Upper lobe of left lung (tissue), 6 donors: ENCODE measurements at regions not wholly inside any gene's neighbourhood (a gene's known extent, or its start where the extent isn't known, plus 50 kb on each side); places are given as distances from the start of the nearest gene placed in this dataset.

Experiments
- ATAC-seq, 2 donors: fragments of 200-7000 bp; cut with Tn5 transposase; one replicate each; pipeline ENCODE4 v1.9.1; 2022; ENCODE audit warnings: mild to moderate bottlenecking in 2 of 2, moderate library complexity in 2 of 2; ENCODE audit not compliant: low FRiP score in 2 of 2
- DNase-seq, 2 donors: peaks; one replicate each; pipeline ENCODE4 v3.0.0-alpha.2; 2019 to 2020
- H3K27ac ChIP-seq, 4 donors: fragments of 200-600 bp; sonication (generic); one replicate each; pipeline ENCODE4 v1.5.1; 2016 to 2019
- H3K27me3 ChIP-seq, 4 donors: fragments of 200-600 bp; sonication (generic); one replicate each; pipeline ENCODE4 v1.5.1; 2017 to 2019
- H3K36me3 ChIP-seq, 4 donors: fragments of 200-600 bp; sonication (generic); one replicate each; pipeline ENCODE4 v1.5.1; 2016 to 2019
- H3K4me1 ChIP-seq, 4 donors: fragments of 200-600 bp; sonication (generic); one replicate each; pipeline ENCODE4 v1.5.1; 2018 to 2019
- H3K4me3 ChIP-seq, 4 donors: fragments of 200-600 bp; sonication (generic); one replicate each; pipeline ENCODE4 v1.5.1; 2017 to 2019; ENCODE audit warnings: mild to moderate bottlenecking in 2 of 4, moderate library complexity in 1 of 4
- H3K9me3 ChIP-seq, 4 donors: fragments of 200-600 bp; sonication (generic); one replicate each; pipeline ENCODE4 v1.5.1; 2018 to 2019
- CTCF ChIP-seq, 6 experiments: fragments of 450-650 bp in 4 of 6; fragments of 200-600 bp in 2 of 6; sonication (generic) in 2 of 6; IDR thresholded peaks; one replicate each; pipeline ENCODE4 v1.5.1; 2016 to 2019; ENCODE audit warnings: antibody characterized with exemption in 6 of 6
- EP300 ChIP-seq, 4 donors: sonication (generic); formaldehyde crosslinking; IDR thresholded peaks; one replicate each; pipeline ENCODE4 v1.5.1; 2017; ENCODE audit warnings: antibody characterized with exemption in 4 of 4, control low read depth in 2 of 4
- POLR2A ChIP-seq, 4 donors: fragments of 450-650 bp; IDR thresholded peaks; one replicate each; pipeline ENCODE4 v1.5.1; 2016 to 2017; ENCODE audit warnings: antibody characterized with exemption in 4 of 4, mild to moderate bottlenecking in 2 of 4
- POLR2AphosphoS5 ChIP-seq, 2 donors: sonication (generic); formaldehyde crosslinking; IDR thresholded peaks; one replicate each; pipeline ENCODE4 v1.5.1; 2017; ENCODE audit warnings: antibody characterized with exemption in 2 of 2
- WGBS, 2 donors: methylation state at CpG; one replicate each; pipeline ENCODE4 v1.1.5; 2017 to 2018; 5-methylcytosine and 5-hydroxymethylcytosine counted together
- donor health status: DM: no; HTN: no; CAD: no; lungs with moderate emphysema.
- donor health status: DM: no; HTN: yes; CAD: no; lungs with severe emphysema.

GRCh38 chr2:129011466-129012061, 692.9 kb upstream of the HS6ST1 start:
- ATAC-seq = peak in 1 of 2 donors; percentile 21
- H3K4me1 ChIP-seq = no peaks in the 10 kb centered on the region
- DNase-seq = no peak
- no peaks in the 10 kb centered on the region for H3K36me3 ChIP-seq
- no peak overlapping the region for H3K4me3 ChIP-seq
- TF ChIP-seq POLR2A (IDR thresholded peaks at IDR 0.05) (no peak), CTCF (IDR thresholded peaks at IDR 0.05) (no peak), EP300 (IDR thresholded peaks at IDR 0.05) (no peak), POLR2AphosphoS5 (IDR thresholded peaks at IDR 0.05) (no peak)
- WGBS, 2 donors = 69% methylated on average over 9 of the region's 9 CpGs
- H3K27me3 ChIP-seq = no peaks in the 10 kb centered on the region
- no peaks in the 10 kb centered on the region for H3K9me3 ChIP-seq
- H3K27ac ChIP-seq = no peak overlapping the region

DNA sequence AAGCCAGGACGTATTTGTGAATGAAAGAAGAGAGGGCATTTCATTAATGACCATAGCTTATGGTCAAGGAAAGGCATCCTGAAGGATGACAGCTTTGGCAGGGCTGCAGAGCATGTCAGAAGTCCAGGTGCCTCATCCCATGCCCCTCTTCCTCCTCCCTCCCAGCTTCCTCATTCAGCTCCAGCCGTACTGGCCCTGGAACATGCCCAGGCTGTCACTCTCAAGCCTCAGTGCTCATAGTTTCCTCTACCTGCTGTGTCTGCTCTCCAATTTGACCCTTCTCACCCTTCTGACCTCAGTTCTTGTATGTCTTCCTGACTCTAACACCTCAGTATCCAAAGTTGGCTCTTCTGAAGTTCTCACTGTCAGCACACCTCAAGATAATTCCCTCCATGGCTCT, 695.8 kb upstream of the HS6ST1 start:
- DNase-seq = no peak
- WGBS, 2 donors = 46 to 74% methylated on average over 2 of the region's 2 CpGs
- ATAC-seq = no peak
- H3K9me3 ChIP-seq = no peaks in the 10 kb centered on the region
- TF ChIP-seq POLR2AphosphoS5 (IDR thresholded peaks at IDR 0.05) = no peak
- H3K4me1 ChIP-seq = no peaks in the 10 kb centered on the region
- H3K27ac ChIP-seq = no peak overlapping the region
- no peak overlapping the region for H3K4me3 ChIP-seq
- no peaks in the 10 kb centered on the region for H3K36me3 ChIP-seq
- no peaks in the 10 kb centered on the region for H3K27me3 ChIP-seq

DNA sequence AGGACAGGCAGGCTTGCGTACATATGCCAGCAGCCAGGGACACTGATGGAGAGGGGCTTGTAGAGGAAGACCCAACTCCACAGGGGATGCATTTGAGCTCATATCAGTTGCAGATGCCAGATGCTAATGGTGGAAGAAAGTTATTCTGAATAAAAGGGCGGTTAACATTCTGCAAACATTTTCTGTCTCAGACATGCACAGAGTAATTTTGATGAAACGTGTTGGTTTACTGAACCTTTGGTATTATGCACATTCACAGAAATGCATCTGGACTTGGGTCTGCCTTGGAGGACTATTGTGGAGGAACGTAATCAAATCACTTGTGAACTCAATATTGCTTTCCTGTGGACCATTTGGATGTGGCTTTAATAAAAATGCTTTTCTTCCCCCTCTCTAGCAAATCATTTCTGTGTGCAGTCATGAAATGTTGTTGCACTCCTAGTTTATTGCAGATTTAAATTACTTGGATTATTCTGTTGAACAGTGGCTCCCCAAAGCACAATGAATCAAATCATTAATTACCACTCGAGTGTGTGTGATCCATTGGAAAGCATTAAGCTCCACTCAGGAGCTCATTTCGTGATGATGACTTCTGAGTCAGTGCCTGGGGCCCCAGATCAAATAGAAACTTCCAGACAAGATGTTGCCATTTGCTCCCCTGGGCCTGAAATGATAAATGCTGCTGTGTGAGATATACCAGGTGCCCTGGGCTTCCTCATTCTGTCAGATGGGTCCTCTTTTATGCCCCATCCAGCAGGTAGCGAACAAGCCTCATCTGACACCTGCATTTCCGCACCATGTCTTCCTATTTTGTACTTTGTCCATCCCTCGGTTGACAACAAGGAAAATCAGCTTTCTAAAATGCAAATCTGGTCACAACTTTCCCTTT, 697.0 kb upstream of the HS6ST1 start:
- TF ChIP-seq EP300 (IDR thresholded peaks at IDR 0.05) = no peak
- TF ChIP-seq POLR2A (IDR thresholded peaks at IDR 0.05) = no peak
- no peak for TF ChIP-seq POLR2AphosphoS5 (IDR thresholded peaks at IDR 0.05)
- no peak for TF ChIP-seq CTCF (IDR thresholded peaks at IDR 0.05)
- H3K4me3 ChIP-seq = no peak overlapping the region
- no peaks in the 10 kb centered on the region for H3K27me3 ChIP-seq
- DNase-seq = no peak
- no peaks in the 10 kb centered on the region for H3K36me3 ChIP-seq
- H3K9me3 ChIP-seq = no peaks in the 10 kb centered on the region
- 79 to 83% methylated on average over 9 of the region's 9 CpGs for WGBS, 2 donors
- no peak for ATAC-seq
- H3K4me1 ChIP-seq = no peaks in the 10 kb centered on the region
- H3K27ac ChIP-seq = no peak overlapping the region

GRCh38 chr2:129016972-129017371, 698.3 kb upstream of the HS6ST1 start:
- H3K27ac ChIP-seq = no peak overlapping the region
- H3K27me3 ChIP-seq = no peaks in the 10 kb centered on the region
- H3K4me1 ChIP-seq = no peaks in the 10 kb centered on the region
- WGBS, 2 donors = 88 to 92% methylated on average over 4 of the region's 4 CpGs
- no peak for DNase-seq
- H3K9me3 ChIP-seq = no peaks in the 10 kb centered on the region
- ATAC-seq = peak in 1 of 2 donors; percentile 17
- no peak overlapping the region for H3K4me3 ChIP-seq
- no peak for TF ChIP-seq POLR2A (IDR thresholded peaks at IDR 0.05)
- no peak for TF ChIP-seq POLR2AphosphoS5 (IDR thresholded peaks at IDR 0.05)
- TF ChIP-seq EP300 (IDR thresholded peaks at IDR 0.05) = no peak
- no peak for TF ChIP-seq CTCF (IDR thresholded peaks at IDR 0.05)
- H3K36me3 ChIP-seq = no peaks in the 10 kb centered on the region

- Histone ChIP-seq H3K4me1 (no peaks in the 10 kb centered on the region), H3K36me3 (no peaks in the 10 kb centered on the region), H3K27me3 (no peaks in the 10 kb centered on the region), H3K4me3 (no peak overlapping the region), H3K9me3 (no peaks in the 10 kb centered on the region), H3K27ac (no peak overlapping the region)
- DNase-seq = no peak
- no peak for ATAC-seq
- no peak for TF ChIP-seq POLR2AphosphoS5 (IDR thresholded peaks at IDR 0.05)
- TF ChIP-seq EP300 (IDR thresholded peaks at IDR 0.05) = no peak
- TF ChIP-seq CTCF (IDR thresholded peaks at IDR 0.05) = no peak
- TF ChIP-seq POLR2A (IDR thresholded peaks at IDR 0.05) = no peak
- 63 to 73% methylated on average over 2 of the region's 2 CpGs for WGBS, 2 donors
Observed at GRCh38 chr2:129024796-129025195, 706.1 kb upstream of the HS6ST1 start.
